K562 (cell line): ENCODE measurements at regions not wholly inside any gene's neighbourhood (a gene's known extent, or its start where the extent isn't known, plus 50 kb on each side); places are given as distances from the start of the nearest gene placed in this dataset.

Experiments used
- ATAC-seq: fragments of 200-7000 bp; cut with Tn5 transposase; 3 replicates; pipeline ENCODE4 v1.9.1; 2020; ENCODE audit warnings: moderate library complexity
- BruUV-seq: library from RNA; stranded (reverse); fragments of 400-500 nt; replicated peaks from 2 replicates; lab custom pipeline; 2021; lab: Mats Ljungman, UMichigan
- CTCF ChIA-PET: fragments of 300-600 bp; formaldehyde crosslinking; extraction: SDS; loops from one replicate; lab custom pipeline; 2021; ENCODE audit warnings: low intra/inter-chr PET ratio; lab: Yijun Ruan, JAX
- POLR2A ChIA-PET: fragments of 300-600, 350-650 bp; sonication (Branson Sonifier 250); formaldehyde crosslinking; extraction: SDS; loops from one replicate; lab custom pipeline; 2021; ENCODE audit warnings: antibody characterized with exemption, inconsistent platforms; lab: Yijun Ruan, JAX
- DNase-seq, 4 experiments: peaks; one replicate each; pipeline versions ENCODE4 v3.0.0 to v3.0.0-alpha.2; 2011 to 2018; ENCODE audit warnings: low spot score in 3 of 4, mixed read lengths in 3 of 4; ENCODE audit errors: extremely low read depth in 1 of 4
- FAIRE-seq: peaks from 2 replicates; lab custom pipeline; 2011; peaks lifted over from hg19 to GRCh38; lab: Jason Lieb, UNC
- H2AFZ ChIP-seq: 2 replicates; pipeline ENCODE4 v1.6.0; 2011; ENCODE audit warnings: low read depth, low read length, control low read depth, inconsistent platforms
- H3K27ac ChIP-seq: fragments of 200-600 bp; 3 replicates; pipeline ENCODE4 v1.8.0; 2011; ENCODE audit warnings: low read depth, mild to moderate bottlenecking, control low read depth, inconsistent platforms, low read length, moderate library complexity, mixed read lengths; ENCODE audit errors: extremely low read depth
- H3K27me3 ChIP-seq, 2 experiments: fragments of 300-600 bp in 1 of 2; 2 replicates in 1 of 2; 3 replicates in 1 of 2; pipeline versions ENCODE4 v1.6.0 to v1.8.0; 2011; ENCODE audit warnings: inconsistent platforms in 2 of 2, low read length in 2 of 2, mild to moderate bottlenecking in 1 of 2, mixed read lengths in 1 of 2, moderate library complexity in 1 of 2; ENCODE audit not compliant: control insufficient read depth in 2 of 2, insufficient read depth in 2 of 2
- H3K36me3 ChIP-seq: fragments of 300-600 bp; 3 replicates; pipeline ENCODE4 v1.8.0; 2011; ENCODE audit warnings: mild to moderate bottlenecking, low read length, inconsistent platforms; ENCODE audit not compliant: control insufficient read depth, insufficient read depth
- H3K4me1 ChIP-seq, 2 experiments: fragments of 200-600 bp in 1 of 2; replicated peaks in 1 of 2; 2 replicates in 1 of 2; 3 replicates in 1 of 2; pipeline versions ENCODE4 v1.5.1 to v1.8.0; 2011; ENCODE audit warnings: inconsistent platforms in 2 of 2, low read length in 2 of 2, mild to moderate bottlenecking in 1 of 2, mixed read lengths in 1 of 2, moderate library complexity in 1 of 2; ENCODE audit not compliant: control insufficient read depth in 2 of 2, insufficient read depth in 2 of 2
- H3K4me2 ChIP-seq: 2 replicates; pipeline ENCODE4 v1.6.1; 2011; ENCODE audit warnings: low read length, control low read depth, inconsistent platforms, mixed read lengths; ENCODE audit not compliant: insufficient read depth
- H3K4me3 ChIP-seq: fragments of 200-600 bp; sonication (generic), shearing (Covaris generic); 2 replicates; pipeline ENCODE4 v1.5.1; 2016; ENCODE audit warnings: control low read depth, inconsistent platforms
- H3K79me2 ChIP-seq: fragments of 200-600 bp; 3 replicates; pipeline ENCODE4 v1.8.0; 2011; ENCODE audit warnings: low read length, inconsistent platforms; ENCODE audit not compliant: control insufficient read depth, insufficient read depth
- H3K9ac ChIP-seq, 2 experiments: 2 replicates each; pipeline versions ENCODE4 v1.6.0 to v1.6.1; 2011; ENCODE audit warnings: low read depth in 2 of 2, low read length in 2 of 2, control low read depth in 1 of 2, inconsistent platforms in 1 of 2, mild to moderate bottlenecking in 1 of 2, mixed read lengths in 1 of 2; ENCODE audit not compliant: insufficient read depth in 1 of 2
- H3K9me1 ChIP-seq: one replicate; pipeline ENCODE4 v1.6.0; 2011; ENCODE audit warnings: inconsistent platforms, mild to moderate bottlenecking, low read length, moderate library complexity; ENCODE audit not compliant: control insufficient read depth, insufficient read depth
- H3K9me3 ChIP-seq: replicated peaks from 2 replicates; pipeline ENCODE4 v1.5.1; 2011; ENCODE audit warnings: low read depth, low read length, inconsistent platforms; ENCODE audit not compliant: control insufficient read depth, insufficient read depth
- H4K20me1 ChIP-seq: replicated peaks from 2 replicates; pipeline ENCODE4 v1.6.1; 2011; ENCODE audit warnings: low read length, inconsistent platforms, mixed read lengths; ENCODE audit not compliant: control insufficient read depth, insufficient read depth
- KHSRP ChIP-seq: fragments of 450-650 bp; IDR thresholded peaks from 2 replicates; pipeline ENCODE4 v1.6.1; 2017
- RUNX1 ChIP-seq: sonication (generic); IDR thresholded peaks from 2 replicates; pipeline ENCODE4 v1.6.1; 2016; ENCODE audit warnings: antibody characterized with exemption, low read depth
- SMAD1 ChIP-seq: fragments of 150-350 bp; IDR thresholded peaks from 2 replicates; pipeline ENCODE4 v1.6.1; 2014; ENCODE audit warnings: low read length, low read depth; ENCODE audit not compliant: partially characterized antibody
- TEAD1 ChIP-seq, 2 experiments: fragments of 450-650 bp in 1 of 2; sonication (generic) in 1 of 2; formaldehyde crosslinking; IDR thresholded peaks; 2 replicates each; pipeline versions ENCODE4 v1.4.0 to v1.8.0; 2020 to 2022; ENCODE audit warnings: mild to moderate bottlenecking in 2 of 2, missing genetic modification reagents in 1 of 2
- ZNF408 ChIP-seq: fragments of 250-450 bp; sonication (Bioruptor Pico); IDR thresholded peaks from 2 replicates; pipeline ENCODE4 v1.4.0; 2020; ENCODE audit warnings: low read depth, mild to moderate bottlenecking, moderate library complexity
- WGBS: fragments of 100-300 bp; shearing (Covaris generic); methylation state at CpG from one replicate; pipeline ENCODE4 v1.1.6; 2016; ENCODE audit warnings: low coverage, mixed read lengths; ENCODE audit not compliant: insufficient coverage; ENCODE audit errors: missing lambda C conversion rate; 5-methylcytosine and 5-hydroxymethylcytosine counted together
- in situ Hi-C: fragments of 300-500 bp; cut with MboI; formaldehyde crosslinking; loops from 4 replicates; pipeline ENCODE4 v1.15.0; 2018; ENCODE audit warnings: inconsistent platforms, mixed read lengths
- intact Hi-C: fragments of 100-400 bp; cut with micrococcal nuclease; formaldehyde crosslinking; loops from 2 replicates; pipeline ENCODE4 v1.14.2; 2022
- TF ChIP-seq, protein P1 (sequence below), 2 experiments: IDR thresholded peaks; 2 replicates each; pipeline ENCODE4 v1.6.1; 2011; ENCODE audit warnings: borderline replicate concordance in 1 of 2, control low read depth in 1 of 2, low read depth in 1 of 2, low read length in 1 of 2, mild to moderate bottlenecking in 1 of 2, mixed read lengths in 1 of 2, moderate library complexity in 1 of 2; ENCODE audit not compliant: insufficient read depth in 1 of 2, insufficient read length in 1 of 2, poor library complexity in 1 of 2, severe bottlenecking in 1 of 2; ENCODE audit errors: extremely low read depth in 1 of 2
- TF ChIP-seq, protein P2 (sequence below): fragments of 450-650 bp; formaldehyde crosslinking; IDR thresholded peaks from 2 replicates; pipeline ENCODE4 v1.4.0; 2020; ENCODE audit warnings: mild to moderate bottlenecking, moderate library complexity

GRCh38 chr5:98248949-98249348, 524.5 kb upstream of the RGMB start (continued):
- TF ChIP-seq, protein P1, sequence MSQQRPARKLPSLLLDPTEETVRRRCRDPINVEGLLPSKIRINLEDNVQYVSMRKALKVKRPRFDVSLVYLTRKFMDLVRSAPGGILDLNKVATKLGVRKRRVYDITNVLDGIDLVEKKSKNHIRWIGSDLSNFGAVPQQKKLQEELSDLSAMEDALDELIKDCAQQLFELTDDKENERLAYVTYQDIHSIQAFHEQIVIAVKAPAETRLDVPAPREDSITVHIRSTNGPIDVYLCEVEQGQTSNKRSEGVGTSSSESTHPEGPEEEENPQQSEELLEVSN (IDR thresholded peaks at IDR 0.05; ENCODE audit: borderline replicate concordance in 1 of 2, extremely low read depth in 1 of 2, insufficient read depth in 1 of 2, insufficient read length in 1 of 2, low read depth in 1 of 2, low read length in 1 of 2, poor library complexity in 1 of 2, severe bottlenecking in 1 of 2) = no peak
- TF ChIP-seq TEAD1 (CRISPR knock-in tag; IDR thresholded peaks at IDR 0.05) (no peak), RUNX1 (no peak), ZNF408 (CRISPR knock-in tag) (no peak), KHSRP (no peak)

- no peak for ATAC-seq
- Histone ChIP-seq H3K79me2 (no peaks in the 10 kb centered on the region), H3K9me3 (no peaks in the 10 kb centered on the region; the same call in 1 of the 2 replicates), H3K4me1 (no peaks in the 10 kb centered on the region), H3K9me1 (no peaks in the 10 kb centered on the region), H2AFZ (no peak overlapping the region), H3K27me3 (no peaks in the 10 kb centered on the region), H3K9ac (no peak overlapping the region), H3K4me2 (no peak overlapping the region), H3K4me3 (no peak overlapping the region), H3K36me3 (no peaks in the 10 kb centered on the region)
- FAIRE-seq = no peak
- no TSS peak for BruUV-seq
- WGBS = 0% methylated on average over 3 of the region's 3 CpGs
- ChIA-PET CTCF (no interaction called here), POLR2A (no interaction called here)
- in situ Hi-C loops (no loop called here), intact Hi-C loops (no loop called here)
- DNase-seq = no peak
- no peak for TF ChIP-seq SMAD1
- TF ChIP-seq, protein P2, sequence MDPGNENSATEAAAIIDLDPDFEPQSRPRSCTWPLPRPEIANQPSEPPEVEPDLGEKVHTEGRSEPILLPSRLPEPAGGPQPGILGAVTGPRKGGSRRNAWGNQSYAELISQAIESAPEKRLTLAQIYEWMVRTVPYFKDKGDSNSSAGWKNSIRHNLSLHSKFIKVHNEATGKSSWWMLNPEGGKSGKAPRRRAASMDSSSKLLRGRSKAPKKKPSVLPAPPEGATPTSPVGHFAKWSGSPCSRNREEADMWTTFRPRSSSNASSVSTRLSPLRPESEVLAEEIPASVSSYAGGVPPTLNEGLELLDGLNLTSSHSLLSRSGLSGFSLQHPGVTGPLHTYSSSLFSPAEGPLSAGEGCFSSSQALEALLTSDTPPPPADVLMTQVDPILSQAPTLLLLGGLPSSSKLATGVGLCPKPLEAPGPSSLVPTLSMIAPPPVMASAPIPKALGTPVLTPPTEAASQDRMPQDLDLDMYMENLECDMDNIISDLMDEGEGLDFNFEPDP (CRISPR knock-in tag) = no peak
- TF ChIP-seq, all 486 proteins: peak for 0
- Histone ChIP-seq H3K27ac (no peak overlapping the region), H4K20me1 (no peaks in the 10 kb centered on the region)
Measured at GRCh38 chr5:98258939-98259338, 514.5 kb upstream of the RGMB start.
